Smooth muscle cell (in vitro differentiated cells): ENCODE measurements at regions not wholly inside any gene's neighbourhood (a gene's known extent, or its start where the extent isn't known, plus 50 kb on each side); places are given as distances from the start of the nearest gene placed in this dataset.

ENCODE experiments used
- DNase-seq: peaks from one replicate; lab custom pipeline; 2025; ENCODE audit not compliant: unreplicated experiment; lab: John Stamatoyannopoulos, UW
- H2AFZ ChIP-seq: fragments of 200-600 bp; sonication (generic); 2 replicates; pipeline ENCODE4 v1.6.0; 2016; ENCODE audit warnings: antibody characterized with exemption, low read depth, mild to moderate bottlenecking
- H3F3A ChIP-seq: fragments of 200-600 bp; sonication (generic); 2 replicates; pipeline ENCODE4 v1.6.0; 2017; ENCODE audit warnings: antibody characterized with exemption, low read depth
- H3K27ac ChIP-seq: fragments of 200-600 bp; sonication (generic); 2 replicates; pipeline ENCODE4 v1.5.1; 2016; ENCODE audit warnings: low read depth, mild to moderate bottlenecking
- H3K27me3 ChIP-seq: fragments of 200-600 bp; sonication (generic); 2 replicates; pipeline ENCODE4 v1.6.1; 2016; ENCODE audit warnings: low read depth, mild to moderate bottlenecking
- H3K36me3 ChIP-seq: fragments of 200-600 bp; sonication (generic); 2 replicates; pipeline ENCODE4 v1.5.1; 2016; ENCODE audit warnings: low read depth
- H3K4me1 ChIP-seq: fragments of 200-600 bp; sonication (generic); 2 replicates; pipeline ENCODE4 v1.5.1; 2016; ENCODE audit warnings: low read depth
- H3K4me2 ChIP-seq: fragments of 200-600 bp; sonication (generic); 2 replicates; pipeline ENCODE4 v1.6.0; 2016; ENCODE audit warnings: mild to moderate bottlenecking
- H3K4me3 ChIP-seq: fragments of 200-600 bp; sonication (generic); 2 replicates; pipeline ENCODE4 v1.5.1; 2016; ENCODE audit warnings: mild to moderate bottlenecking
- H3K79me2 ChIP-seq: fragments of 200-600 bp; sonication (generic); 2 replicates; pipeline ENCODE4 v1.6.0; 2016; ENCODE audit warnings: low read depth, mild to moderate bottlenecking
- H3K9ac ChIP-seq: fragments of 200-600 bp; sonication (generic); 2 replicates; pipeline ENCODE4 v1.6.0; 2016; ENCODE audit warnings: low read depth
- H3K9me3 ChIP-seq: fragments of 200-600 bp; sonication (generic); replicated peaks from 2 replicates; pipeline ENCODE4 v1.5.1; 2016; ENCODE audit warnings: low read depth
- H4K20me1 ChIP-seq: fragments of 200-600 bp; sonication (generic); 2 replicates; pipeline ENCODE4 v1.6.0; 2016; ENCODE audit warnings: low read depth
- WGBS: methylation state at CpG from one replicate; pipeline ENCODE4 v1.1.7; 2016; ENCODE audit warnings: low lambda C conversion rate; 5-methylcytosine and 5-hydroxymethylcytosine counted together
- TF ChIP-seq, protein P1 (sequence below): fragments of 200-600 bp; sonication (generic); IDR thresholded peaks from 2 replicates; pipeline ENCODE4 v1.5.1; 2017; ENCODE audit warnings: borderline replicate concordance, mild to moderate bottlenecking, antibody characterized with exemption; ENCODE audit not compliant: insufficient read depth, poor library complexity, severe bottlenecking

DNA sequence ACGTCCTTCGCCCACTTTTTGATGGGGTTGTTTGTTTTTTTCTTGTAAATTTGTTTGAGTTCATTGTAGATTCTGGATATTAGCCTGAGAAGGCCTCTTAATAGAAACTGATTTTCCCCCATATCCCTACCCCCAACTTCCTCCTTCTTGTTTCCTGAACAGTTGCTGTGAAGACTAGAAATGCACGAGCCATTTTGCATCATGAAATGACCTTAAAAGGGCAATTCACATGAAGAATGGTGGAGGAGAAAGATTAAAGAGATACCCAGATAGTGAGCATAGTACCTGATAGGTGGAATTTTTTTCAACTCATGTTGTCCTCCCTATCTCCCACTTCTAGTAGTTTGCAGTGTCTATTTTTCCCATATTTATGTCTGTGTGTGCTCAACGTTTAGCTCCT lies 55.2 kb upstream of the KCNH8 start:
- TF ChIP-seq, protein P1, sequence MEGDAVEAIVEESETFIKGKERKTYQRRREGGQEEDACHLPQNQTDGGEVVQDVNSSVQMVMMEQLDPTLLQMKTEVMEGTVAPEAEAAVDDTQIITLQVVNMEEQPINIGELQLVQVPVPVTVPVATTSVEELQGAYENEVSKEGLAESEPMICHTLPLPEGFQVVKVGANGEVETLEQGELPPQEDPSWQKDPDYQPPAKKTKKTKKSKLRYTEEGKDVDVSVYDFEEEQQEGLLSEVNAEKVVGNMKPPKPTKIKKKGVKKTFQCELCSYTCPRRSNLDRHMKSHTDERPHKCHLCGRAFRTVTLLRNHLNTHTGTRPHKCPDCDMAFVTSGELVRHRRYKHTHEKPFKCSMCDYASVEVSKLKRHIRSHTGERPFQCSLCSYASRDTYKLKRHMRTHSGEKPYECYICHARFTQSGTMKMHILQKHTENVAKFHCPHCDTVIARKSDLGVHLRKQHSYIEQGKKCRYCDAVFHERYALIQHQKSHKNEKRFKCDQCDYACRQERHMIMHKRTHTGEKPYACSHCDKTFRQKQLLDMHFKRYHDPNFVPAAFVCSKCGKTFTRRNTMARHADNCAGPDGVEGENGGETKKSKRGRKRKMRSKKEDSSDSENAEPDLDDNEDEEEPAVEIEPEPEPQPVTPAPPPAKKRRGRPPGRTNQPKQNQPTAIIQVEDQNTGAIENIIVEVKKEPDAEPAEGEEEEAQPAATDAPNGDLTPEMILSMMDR: no peak
- H3K4me3 ChIP-seq: no peak overlapping the region
- H3K9ac ChIP-seq: no peak overlapping the region
- H3K79me2 ChIP-seq: no peaks in the 10 kb centered on the region
- H3F3A ChIP-seq: no peaks in the 10 kb centered on the region
- H3K36me3 ChIP-seq: no peaks in the 10 kb centered on the region
- no peak overlapping the region for H3K27ac ChIP-seq
- H3K4me1 ChIP-seq: no peaks in the 10 kb centered on the region
- H2AFZ ChIP-seq: no peak overlapping the region
- no peaks in the 10 kb centered on the region for H3K9me3 ChIP-seq
- DNase-seq: no peak
- H3K27me3 ChIP-seq: no peaks in the 10 kb centered on the region
- H3K4me2 ChIP-seq: no peak overlapping the region
- no peaks in the 10 kb centered on the region for H4K20me1 ChIP-seq
- 86% methylated on average over 4 of the region's 4 CpGs for WGBS

DNA sequence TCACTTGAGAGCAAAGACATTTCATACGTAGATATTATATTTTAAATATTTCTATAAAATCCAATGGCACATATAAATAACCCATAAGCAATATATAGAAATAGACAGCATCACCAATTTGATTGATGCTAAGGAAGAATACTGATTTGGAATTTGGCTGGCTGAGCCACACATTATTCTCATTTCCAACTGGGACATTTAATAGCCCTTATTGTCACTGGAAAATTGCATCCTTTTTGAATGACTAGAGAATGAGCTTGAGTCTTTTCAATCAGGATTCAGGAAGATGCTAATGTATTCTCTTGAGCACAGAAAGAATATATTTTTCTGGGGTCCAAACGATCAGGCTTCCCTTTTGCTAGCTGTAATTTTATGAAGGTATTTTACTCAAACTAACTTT lies 70.9 kb upstream of the KCNH8 start:
- H3K27me3 ChIP-seq: no peaks in the 10 kb centered on the region
- no peaks in the 10 kb centered on the region for H3F3A ChIP-seq
- no peaks in the 10 kb centered on the region for H3K79me2 ChIP-seq
- H3K4me3 ChIP-seq: no peak overlapping the region
- no peak overlapping the region for H3K9ac ChIP-seq
- no peak overlapping the region for H3K27ac ChIP-seq
- no peak overlapping the region for H2AFZ ChIP-seq
- TF ChIP-seq, protein P1: no peak
- no peaks in the 10 kb centered on the region for H3K9me3 ChIP-seq
- H3K4me1 ChIP-seq: no peaks in the 10 kb centered on the region
- 92% methylated on average over 2 of the region's 2 CpGs for WGBS
- H4K20me1 ChIP-seq: no peaks in the 10 kb centered on the region
- no peaks in the 10 kb centered on the region for H3K36me3 ChIP-seq
- H3K4me2 ChIP-seq: no peak overlapping the region
- no peak for DNase-seq

GRCh38 chr3:19075037-19075436 lies 73.3 kb upstream of the KCNH8 start:
- Histone ChIP-seq H3K9me3 (no peaks in the 10 kb centered on the region), H3K4me2 (no peak overlapping the region), H3K9ac (no peak overlapping the region), H3K27me3 (no peaks in the 10 kb centered on the region), H3K27ac (no peak overlapping the region), H4K20me1 (no peaks in the 10 kb centered on the region), H2AFZ (no peak overlapping the region), H3K36me3 (no peaks in the 10 kb centered on the region), H3K4me3 (no peak overlapping the region), H3K4me1 (no peaks in the 10 kb centered on the region), H3F3A (no peaks in the 10 kb centered on the region), H3K79me2 (no peaks in the 10 kb centered on the region)
- 77% methylated on average over 2 of the region's 2 CpGs for WGBS
- TF ChIP-seq, protein P1: no peak
- no peak for DNase-seq

- DNase-seq: no peak
- Histone ChIP-seq H3K4me3 (no peak overlapping the region), H3K9me3 (no peaks in the 10 kb centered on the region), H3K4me2 (no peak overlapping the region), H3K36me3 (no peaks in the 10 kb centered on the region), H3K79me2 (no peaks in the 10 kb centered on the region), H4K20me1 (no peaks in the 10 kb centered on the region), H3F3A (no peaks in the 10 kb centered on the region), H2AFZ (no peak overlapping the region), H3K27me3 (no peaks in the 10 kb centered on the region), H3K9ac (no peak overlapping the region), H3K27ac (no peak overlapping the region), H3K4me1 (no peaks in the 10 kb centered on the region)
- TF ChIP-seq, protein P1: no peak
- WGBS: 21% methylated on average over 2 of the region's 2 CpGs
These were observed 73.9 kb upstream of the KCNH8 start for GRCh38 chr3:19074257-19074900.
